Osteocyte (in vitro differentiated cells): ENCODE measurements at regions not wholly inside any gene's neighbourhood (a gene's known extent, or its start where the extent isn't known, plus 50 kb on each side); places are given as distances from the start of the nearest gene placed in this dataset.
"Not testable (repeated sequence)": the region's sequence is repeated elsewhere in the genome, so short reads cannot be mapped to it uniquely, and the experiment has no call there.

Experiments
- DNase-seq: peaks from one replicate; pipeline ENCODE4 v3.0.0; 2021; ENCODE audit warnings: mixed read lengths; ENCODE audit not compliant: unreplicated experiment; ENCODE audit errors: extremely low spot score
- H3K27ac Mint-ChIP-seq: one replicate; pipeline ENCODE4 v1.8.0; 2021; ENCODE audit warnings: mild to moderate bottlenecking, mixed read lengths; ENCODE audit not compliant: unreplicated experiment
- H3K27me3 Mint-ChIP-seq: one replicate; pipeline ENCODE4 v1.8.0; 2021; ENCODE audit warnings: mixed read lengths; ENCODE audit not compliant: unreplicated experiment
- H3K36me3 Mint-ChIP-seq: one replicate; pipeline ENCODE4 v1.8.0; 2021; ENCODE audit warnings: mixed read lengths; ENCODE audit not compliant: unreplicated experiment
- H3K4me1 Mint-ChIP-seq: one replicate; pipeline ENCODE4 v1.8.0; 2021; ENCODE audit warnings: mixed read lengths; ENCODE audit not compliant: unreplicated experiment
- H3K4me3 Mint-ChIP-seq: one replicate; pipeline ENCODE4 v1.8.0; 2021; ENCODE audit warnings: mild to moderate bottlenecking, moderate library complexity, mixed read lengths; ENCODE audit not compliant: unreplicated experiment
- H3K9me3 Mint-ChIP-seq: one replicate; pipeline ENCODE4 v1.8.0; 2021; ENCODE audit warnings: mixed read lengths; ENCODE audit not compliant: unreplicated experiment
- TF ChIP-seq, protein P1 (sequence below): fragments of 200-600 bp; sonication (generic); IDR thresholded peaks from 2 replicates; pipeline ENCODE4 v1.5.0; 2021; ENCODE audit warnings: antibody characterized with exemption, mild to moderate bottlenecking, moderate library complexity

DNA sequence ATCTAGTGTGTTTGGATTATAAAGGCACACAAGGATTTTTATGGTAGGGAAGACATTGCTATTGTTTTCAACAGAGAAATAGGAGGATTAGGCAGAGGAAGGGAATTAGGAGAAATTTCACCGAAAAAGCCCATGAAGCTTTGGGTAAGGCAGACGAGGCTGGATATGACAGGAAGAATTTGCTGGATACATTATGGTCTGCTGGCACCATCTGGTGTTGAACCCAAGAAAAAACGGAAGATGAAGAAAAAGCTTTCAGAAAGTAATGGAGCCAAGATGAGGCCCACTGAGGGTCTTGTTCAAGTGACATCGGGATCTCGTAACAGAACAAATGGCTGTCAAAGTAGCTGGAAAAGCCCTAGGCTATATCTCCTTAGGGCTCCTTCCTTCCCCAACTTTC, 56.5 kb downstream of the OR2J2 start:
- no peak for DNase-seq

DNA sequence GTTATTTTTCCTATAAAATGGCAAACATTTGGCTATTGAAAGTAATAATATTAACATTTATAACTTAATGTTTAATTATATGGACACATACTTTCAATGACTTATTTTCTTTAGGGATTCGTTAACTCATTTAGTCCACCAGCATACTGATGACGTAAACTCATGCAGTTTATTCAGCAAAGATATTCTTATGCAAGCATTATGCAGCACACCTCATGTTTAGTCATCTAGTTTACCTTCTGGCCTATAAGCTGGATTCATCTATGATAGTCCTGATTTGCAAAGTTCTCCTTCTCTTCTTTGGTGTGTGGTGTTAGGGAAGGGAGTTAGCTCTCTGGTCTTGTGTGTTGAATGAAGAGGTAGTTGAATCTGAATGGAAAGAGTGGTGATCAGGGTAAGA, 60.0 kb downstream of the OR2J2 start:
- TF ChIP-seq, protein P1, sequence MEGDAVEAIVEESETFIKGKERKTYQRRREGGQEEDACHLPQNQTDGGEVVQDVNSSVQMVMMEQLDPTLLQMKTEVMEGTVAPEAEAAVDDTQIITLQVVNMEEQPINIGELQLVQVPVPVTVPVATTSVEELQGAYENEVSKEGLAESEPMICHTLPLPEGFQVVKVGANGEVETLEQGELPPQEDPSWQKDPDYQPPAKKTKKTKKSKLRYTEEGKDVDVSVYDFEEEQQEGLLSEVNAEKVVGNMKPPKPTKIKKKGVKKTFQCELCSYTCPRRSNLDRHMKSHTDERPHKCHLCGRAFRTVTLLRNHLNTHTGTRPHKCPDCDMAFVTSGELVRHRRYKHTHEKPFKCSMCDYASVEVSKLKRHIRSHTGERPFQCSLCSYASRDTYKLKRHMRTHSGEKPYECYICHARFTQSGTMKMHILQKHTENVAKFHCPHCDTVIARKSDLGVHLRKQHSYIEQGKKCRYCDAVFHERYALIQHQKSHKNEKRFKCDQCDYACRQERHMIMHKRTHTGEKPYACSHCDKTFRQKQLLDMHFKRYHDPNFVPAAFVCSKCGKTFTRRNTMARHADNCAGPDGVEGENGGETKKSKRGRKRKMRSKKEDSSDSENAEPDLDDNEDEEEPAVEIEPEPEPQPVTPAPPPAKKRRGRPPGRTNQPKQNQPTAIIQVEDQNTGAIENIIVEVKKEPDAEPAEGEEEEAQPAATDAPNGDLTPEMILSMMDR, result no peak
- no peak overlapping the region for H3K4me3 Mint-ChIP-seq
- no peaks in the 10 kb centered on the region for H3K9me3 Mint-ChIP-seq
- no peak for DNase-seq
- H3K27ac Mint-ChIP-seq, result no peak overlapping the region
- no peaks in the 10 kb centered on the region for H3K36me3 Mint-ChIP-seq
- H3K27me3 Mint-ChIP-seq, result no peaks in the 10 kb centered on the region
- H3K4me1 Mint-ChIP-seq, result no peaks in the 10 kb centered on the region

More for the DNA sequence above, 56.5 kb downstream of the OR2J2 start:
- H3K4me3 Mint-ChIP-seq, result no peak overlapping the region
- H3K9me3 Mint-ChIP-seq, result no peaks in the 10 kb centered on the region
- H3K27ac Mint-ChIP-seq, result no peak overlapping the region
- no peaks in the 10 kb centered on the region for H3K4me1 Mint-ChIP-seq
- no peaks in the 10 kb centered on the region for H3K36me3 Mint-ChIP-seq
- no peaks in the 10 kb centered on the region for H3K27me3 Mint-ChIP-seq
- TF ChIP-seq, protein P1, result no peak

DNA sequence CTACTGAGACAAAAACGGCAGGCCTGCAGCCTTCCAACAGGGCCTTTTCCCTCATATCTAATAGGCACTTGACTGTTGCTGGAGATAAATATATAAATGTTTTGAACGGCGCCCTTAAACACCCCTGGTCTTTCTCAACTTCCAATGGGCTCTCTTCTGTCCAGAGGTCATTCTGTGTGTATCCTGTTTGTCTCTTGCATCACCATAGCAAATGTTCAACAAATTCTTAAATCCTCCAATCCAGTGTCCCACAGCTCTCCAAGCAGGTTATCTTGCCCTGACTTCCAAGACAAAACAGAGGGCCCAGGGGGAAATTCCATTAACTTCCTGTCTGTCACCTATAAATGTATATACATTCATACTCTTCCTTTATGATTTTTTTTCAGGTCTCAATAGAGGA, 62.0 kb downstream of the OR2J2 start:
- peaks cover under 1% of the 10 kb centered on the region for H3K9me3 Mint-ChIP-seq
- H3K36me3 Mint-ChIP-seq, result no peaks in the 10 kb centered on the region
- no peak overlapping the region for H3K4me3 Mint-ChIP-seq
- DNase-seq, result no peak
- no peaks in the 10 kb centered on the region for H3K27me3 Mint-ChIP-seq
- TF ChIP-seq, protein P1, result no peak
- H3K27ac Mint-ChIP-seq, result no peak overlapping the region
- no peaks in the 10 kb centered on the region for H3K4me1 Mint-ChIP-seq

DNA sequence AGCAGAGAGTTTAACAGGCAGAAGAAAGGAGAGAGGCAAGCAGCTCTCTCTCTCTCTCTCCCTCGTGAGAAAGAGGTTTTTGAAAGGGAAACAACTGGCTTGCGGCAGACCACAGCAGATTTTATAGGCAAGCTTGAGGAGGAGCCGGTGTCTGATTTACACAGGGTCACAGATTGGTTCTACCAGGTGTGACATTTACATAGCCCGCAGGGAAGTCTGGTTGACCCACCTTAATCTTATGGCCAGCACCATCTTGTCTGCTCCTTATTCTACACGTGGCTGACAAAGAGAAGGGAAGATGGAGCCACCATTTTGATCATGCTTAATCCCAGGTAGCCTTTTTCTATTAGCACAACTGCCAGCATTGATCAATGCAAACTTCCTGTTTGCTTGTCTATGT, 65.4 kb downstream of the OR2J2 start:
- H3K36me3 Mint-ChIP-seq, result no peaks in the 10 kb centered on the region
- H3K4me1 Mint-ChIP-seq, result no peaks in the 10 kb centered on the region
- TF ChIP-seq, protein P1, result no peak
- no peaks in the 10 kb centered on the region for H3K27me3 Mint-ChIP-seq
- H3K4me3 Mint-ChIP-seq, result no peak overlapping the region
- H3K27ac Mint-ChIP-seq, result no peak overlapping the region
- DNase-seq, result no peak
- peaks cover 13% of the 10 kb centered on the region for H3K9me3 Mint-ChIP-seq

DNA sequence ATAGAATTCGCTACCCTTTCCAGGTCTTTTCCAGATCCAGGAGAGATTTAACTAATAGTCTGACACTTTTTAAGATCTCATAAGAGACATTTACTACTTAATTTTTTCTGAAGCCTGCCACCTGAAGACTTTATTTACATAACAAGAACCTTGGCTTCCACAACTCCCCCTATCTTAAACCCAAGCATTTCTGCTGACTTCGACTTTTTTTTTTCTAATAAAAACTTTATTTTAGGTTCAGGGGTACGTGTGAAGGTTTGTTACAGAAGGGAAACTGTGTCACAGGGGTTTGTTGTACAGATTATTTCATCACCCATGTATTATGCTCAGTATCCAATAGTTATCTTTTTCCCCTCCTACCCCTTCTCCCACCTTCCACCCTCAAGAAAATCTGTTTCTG, 64.9 kb upstream of the OR14J1 start:
- Mint-ChIP-seq H3K27ac (no peak overlapping the region), H3K4me1 (no peaks in the 10 kb centered on the region), H3K27me3 (no peaks in the 10 kb centered on the region), H3K9me3 (peaks cover 17% of the 10 kb centered on the region), H3K4me3 (no peak overlapping the region), H3K36me3 (no peaks in the 10 kb centered on the region)
- DNase-seq, result no peak
- TF ChIP-seq, protein P1, result no peak

DNA sequence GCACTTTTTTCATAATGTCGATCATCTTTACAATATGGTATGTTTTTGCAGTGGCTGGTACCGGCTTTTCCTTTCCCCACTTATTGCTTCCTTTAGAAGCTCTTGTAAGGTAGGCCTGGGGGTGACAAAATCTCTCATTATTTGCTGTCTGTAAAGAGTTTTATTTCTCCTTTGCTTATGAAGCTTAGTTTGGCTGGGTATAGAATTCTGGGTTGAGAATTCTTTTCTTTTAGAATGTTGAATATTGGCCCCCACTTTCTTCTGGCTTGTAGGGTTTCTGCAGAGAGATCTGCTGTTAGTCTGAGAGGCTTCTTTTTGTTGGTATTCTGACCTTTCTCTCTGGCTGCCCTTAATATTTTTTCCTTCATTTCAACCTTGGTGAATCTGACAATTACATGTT, 58.5 kb upstream of the OR14J1 start:
- H3K9me3 Mint-ChIP-seq, result peaks cover 59% of the 10 kb centered on the region
- H3K4me3 Mint-ChIP-seq, H3K4me1 Mint-ChIP-seq, H3K27me3 Mint-ChIP-seq, DNase-seq, H3K36me3 Mint-ChIP-seq, H3K27ac Mint-ChIP-seq: not testable (repeated sequence)
